NCI-H69 (cell line): ENCODE measurements at regions not wholly inside any gene's neighbourhood (a gene's known extent, or its start where the extent isn't known, plus 50 kb on each side); places are given as distances from the start of the nearest gene placed in this dataset.
"Not testable (repeated sequence)": the region's sequence is repeated elsewhere in the genome, so short reads cannot be mapped to it uniquely, and the experiment has no call there.

ENCODE experiments used
- DNase-seq: peaks from one replicate; lab custom pipeline; 2025; lab: John Stamatoyannopoulos, UW

DNA sequence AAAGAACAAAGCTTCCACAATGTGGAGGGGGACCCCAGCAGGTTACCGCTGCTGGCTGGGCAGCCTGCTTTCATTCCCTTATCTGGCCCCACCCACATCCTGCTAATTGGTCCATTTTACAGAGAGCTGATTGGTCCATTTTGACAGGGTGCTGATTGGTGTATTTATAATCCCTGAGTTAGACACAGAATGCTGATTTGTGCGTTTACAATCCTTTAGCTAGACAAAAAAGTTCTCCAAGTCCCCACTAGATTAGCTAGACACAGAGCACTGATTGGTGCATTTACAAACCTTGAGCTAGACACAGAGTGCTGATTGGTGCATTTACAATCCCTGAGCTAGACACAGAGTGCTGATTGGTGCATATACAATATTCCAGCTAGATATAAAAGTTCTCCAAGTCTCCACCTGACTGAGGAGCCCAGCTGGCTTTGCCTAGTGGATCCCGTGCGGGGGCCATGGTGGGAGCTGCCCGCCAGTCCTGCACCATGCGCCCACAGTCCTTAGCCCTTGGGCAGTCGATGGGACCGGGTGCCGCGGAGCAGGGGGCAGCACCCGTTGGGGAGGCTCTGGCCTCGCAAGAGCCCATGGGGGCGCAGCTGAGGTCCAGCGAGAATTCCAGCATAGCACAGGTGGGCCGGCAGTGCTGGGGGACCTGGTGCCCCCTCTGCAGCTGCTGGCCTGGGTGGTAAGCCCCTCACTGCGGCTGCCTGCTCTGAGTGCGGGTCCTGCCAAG lies 88.8 kb upstream of the MYLIP start:
- not testable (repeated sequence) for DNase-seq

DNA sequence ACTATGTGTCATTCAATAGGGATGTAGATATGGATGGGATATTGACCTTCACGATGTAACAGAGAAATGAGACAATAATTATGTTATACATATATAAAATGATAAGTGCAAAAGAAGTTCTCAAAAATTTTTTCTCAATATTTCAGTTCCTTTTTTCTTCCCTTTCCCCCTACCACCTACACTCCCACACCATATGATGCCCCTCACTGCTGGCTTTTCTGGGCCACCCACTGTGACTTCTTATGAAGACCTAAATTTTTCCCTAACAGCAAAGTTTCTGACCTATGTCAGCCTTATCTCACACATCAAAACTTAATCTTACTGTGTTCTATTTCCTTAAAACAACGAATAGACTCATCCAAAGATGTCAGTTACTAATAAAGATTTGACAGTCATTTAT lies 89.9 kb upstream of the MYLIP start:
- no peak for DNase-seq

DNA sequence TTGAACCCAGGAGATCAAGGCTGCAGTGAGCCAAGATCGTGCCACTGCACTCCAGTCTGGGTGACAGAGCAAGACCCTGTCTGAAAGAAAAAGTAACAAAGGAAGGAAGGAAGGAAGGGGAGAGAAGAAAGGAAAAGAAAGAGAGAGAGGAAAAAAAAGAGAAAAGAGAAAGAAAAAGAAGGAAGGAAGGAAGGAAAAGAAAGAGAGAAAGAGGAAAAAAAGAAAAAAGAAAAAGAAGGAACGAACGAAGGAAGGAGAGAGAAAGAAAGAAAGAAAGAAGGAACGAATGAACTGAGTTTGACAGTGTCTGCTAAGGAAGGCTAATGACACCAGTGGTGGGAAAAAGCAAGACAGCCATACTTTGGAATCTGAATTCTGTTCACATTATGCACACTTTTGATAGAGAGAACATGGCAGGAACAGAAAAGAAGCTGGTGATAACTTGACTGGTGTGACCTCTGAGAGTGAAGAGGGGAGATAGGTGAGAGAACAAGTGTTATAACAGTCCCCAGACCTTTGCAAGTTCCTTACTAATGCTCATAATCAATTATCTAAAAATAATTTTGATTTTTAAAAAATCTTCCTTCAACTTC lies 93.3 kb upstream of the MYLIP start:
- DNase-seq, result no peak

DNA sequence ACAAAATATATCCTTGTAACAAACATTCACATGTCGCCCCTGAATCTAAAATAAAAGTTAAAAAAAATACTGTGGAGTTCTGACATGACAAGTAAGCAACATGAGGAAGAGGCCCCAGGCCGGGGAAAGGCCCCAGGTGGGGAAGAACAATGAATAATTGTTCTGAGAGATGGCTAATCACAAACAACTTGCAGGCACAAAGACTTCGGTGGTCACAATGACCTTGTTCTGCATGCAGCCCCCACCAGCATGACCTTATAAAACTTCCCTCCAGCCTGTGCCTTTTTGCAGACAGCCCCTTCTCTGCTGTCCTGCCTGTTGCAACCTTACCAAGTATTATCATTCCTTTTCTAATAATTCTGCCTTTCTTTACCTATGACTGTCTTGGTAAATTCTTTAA lies 95.7 kb upstream of the MYLIP start:
- no peak for DNase-seq

DNA sequence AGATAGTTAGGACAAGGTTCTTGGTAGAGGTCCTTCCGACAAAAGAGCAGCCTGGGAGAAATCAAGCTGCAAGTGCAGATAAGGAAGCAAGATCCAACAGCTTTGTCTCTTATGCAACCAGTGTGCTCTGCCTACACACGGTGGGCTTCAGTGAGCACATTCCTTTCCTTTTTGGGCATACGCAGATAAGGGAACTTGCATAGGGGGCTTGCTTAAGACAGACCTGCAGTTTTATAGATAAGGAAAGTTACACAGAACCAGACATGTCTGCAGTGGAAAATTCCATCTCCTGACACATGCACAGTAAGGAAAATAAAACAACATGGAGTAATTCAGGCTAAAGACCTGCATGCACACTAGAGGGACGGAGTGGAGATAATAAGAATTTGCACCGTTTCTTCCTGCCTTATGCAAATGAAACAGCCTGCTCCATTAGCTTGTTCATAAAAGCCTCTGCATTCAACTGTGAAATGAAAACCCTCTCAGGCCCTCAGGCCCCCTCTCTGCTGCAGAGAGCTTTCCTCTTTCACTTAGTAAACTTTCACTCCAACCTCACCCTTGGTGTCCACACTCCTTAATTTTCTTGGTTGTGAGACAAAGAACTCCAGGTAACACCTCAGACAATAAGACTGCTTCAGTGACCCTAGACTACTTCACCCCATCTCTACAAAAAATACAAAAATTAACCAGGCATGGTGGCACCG lies 97.5 kb upstream of the MYLIP start:
- no peak for DNase-seq

DNA sequence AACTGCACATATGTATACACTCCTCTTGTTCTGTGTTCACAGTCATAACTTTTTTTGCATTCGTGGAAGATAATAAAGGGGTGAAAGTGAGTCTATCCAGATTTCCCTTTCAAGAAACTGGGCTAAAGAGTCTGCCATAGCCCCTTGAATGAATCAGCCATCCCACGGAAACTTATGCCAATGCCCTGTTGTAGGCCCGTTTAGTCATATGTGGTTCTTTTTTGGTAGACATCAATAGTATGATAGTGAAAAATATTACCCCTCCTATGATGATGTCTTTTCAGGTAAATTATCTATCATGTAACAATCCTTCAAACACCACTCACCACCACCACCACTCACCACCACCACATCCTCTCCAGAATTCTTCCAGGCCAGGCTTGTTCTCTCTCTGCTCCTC lies 99.9 kb upstream of the MYLIP start:
- no peak for DNase-seq

DNA sequence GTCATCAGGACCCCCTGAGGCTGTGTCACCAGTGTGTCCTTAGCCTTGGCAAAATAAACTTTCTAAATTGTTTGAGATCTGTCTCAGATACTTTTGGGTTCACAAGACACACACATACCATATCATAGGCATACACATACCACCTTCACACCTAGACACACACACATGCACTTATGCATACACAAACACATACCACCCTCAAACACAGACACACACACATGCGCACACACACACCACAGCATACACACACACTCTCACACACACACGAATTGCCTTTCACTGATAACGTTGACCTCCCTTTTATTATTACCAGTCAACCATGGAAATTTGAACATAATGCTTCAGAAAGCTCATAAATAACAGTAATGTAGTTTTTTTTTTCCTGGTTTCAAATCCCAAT lies 108.6 kb upstream of the MYLIP start:
- no peak for DNase-seq

DNA sequence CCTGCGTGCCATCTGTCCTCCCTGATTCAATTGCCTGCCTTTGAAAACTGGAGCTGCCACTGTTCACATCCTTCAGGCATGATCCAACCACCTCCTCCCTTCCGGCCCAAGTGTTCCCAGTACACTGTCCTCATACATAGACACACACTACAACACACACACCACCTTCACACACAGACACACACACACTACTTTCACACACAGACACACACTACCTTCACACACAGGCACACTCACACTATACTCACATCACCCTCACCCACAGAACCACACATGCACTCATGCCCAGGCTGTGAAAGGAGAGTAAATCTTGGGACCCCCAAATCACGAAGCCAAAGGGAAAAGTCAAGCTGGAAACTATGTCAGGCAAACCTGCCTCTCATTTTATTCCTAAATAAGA lies 109.4 kb upstream of the MYLIP start:
- DNase-seq, result peak; percentile 41

DNA sequence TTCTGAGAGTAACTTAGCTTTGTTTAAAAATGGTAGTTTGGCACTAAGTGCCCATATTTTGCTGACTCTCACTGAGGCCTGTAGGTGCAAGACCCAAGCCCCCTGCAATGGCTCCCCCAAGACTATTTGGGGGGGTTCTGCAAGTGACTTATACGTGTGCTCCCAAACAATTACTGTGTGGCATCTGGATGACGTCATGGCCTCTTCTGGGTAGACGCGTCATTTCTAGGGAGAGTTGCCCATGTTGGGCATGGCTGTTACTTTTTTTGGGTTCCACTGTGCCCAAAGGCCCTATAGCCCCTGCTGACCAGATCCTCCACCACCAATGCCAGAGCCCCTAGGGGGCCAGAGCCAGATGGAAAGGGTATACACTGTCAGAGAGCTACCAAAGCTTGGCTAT lies 110.3 kb upstream of the MYLIP start:
- DNase-seq, result no peak

DNA sequence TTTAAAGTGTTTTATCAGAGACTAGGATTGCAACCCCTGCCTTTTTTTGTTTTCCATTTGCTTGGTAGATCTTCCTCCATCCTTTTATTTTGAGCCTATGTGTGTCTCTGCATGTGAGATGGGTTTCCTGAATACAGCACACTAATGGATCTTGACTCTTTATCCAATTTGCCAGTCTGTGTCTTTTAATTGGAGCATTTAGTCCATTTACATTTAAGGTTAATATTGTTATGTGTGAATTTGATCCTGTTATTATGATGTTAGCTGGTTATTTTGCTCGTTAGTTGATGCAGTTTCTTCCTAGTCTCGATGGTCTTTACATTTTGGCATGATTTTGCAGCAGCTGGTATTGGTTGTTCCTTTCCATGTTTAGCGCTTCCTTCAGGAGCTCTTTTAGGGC lies 114.6 kb upstream of the MYLIP start:
- not testable (repeated sequence) for DNase-seq

DNA sequence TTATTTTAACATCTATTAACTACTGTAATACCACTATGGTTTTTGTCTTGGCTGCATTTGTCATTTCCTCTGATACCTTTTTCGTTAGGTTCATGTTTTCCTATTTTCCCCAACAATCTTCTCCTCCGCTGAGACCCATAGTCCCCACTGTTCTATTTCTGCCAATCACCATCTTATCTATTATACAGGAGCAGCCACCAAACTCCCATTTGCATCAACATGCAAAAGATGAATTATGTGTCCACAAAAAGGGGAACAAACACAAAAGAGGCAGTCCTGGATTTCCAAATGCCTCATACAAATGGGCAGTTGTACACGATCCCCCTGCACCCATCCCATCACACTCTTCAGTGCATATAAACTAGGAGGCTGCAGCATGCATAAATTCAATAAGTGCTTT lies 121.7 kb upstream of the MYLIP start:
- DNase-seq, result no peak

DNA sequence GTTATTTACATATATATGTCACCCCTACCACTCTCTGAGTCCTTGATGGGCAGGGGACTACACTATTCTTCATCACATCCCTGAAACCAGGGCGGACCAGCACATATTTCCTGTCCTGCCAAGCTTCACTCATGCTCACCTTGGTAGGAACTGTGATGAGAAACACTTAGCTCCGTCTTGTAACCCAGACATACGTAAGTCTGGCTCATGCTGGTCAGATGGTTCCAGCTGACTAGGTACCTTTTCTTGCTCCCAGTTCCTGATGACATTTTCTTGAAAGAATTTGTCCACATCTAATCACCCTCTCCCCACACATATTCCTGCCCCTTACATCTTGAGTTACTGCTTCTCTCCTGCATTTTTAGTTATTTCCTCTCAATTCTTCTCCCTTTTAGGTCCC lies 122.2 kb upstream of the MYLIP start:
- DNase-seq, result no peak

DNA sequence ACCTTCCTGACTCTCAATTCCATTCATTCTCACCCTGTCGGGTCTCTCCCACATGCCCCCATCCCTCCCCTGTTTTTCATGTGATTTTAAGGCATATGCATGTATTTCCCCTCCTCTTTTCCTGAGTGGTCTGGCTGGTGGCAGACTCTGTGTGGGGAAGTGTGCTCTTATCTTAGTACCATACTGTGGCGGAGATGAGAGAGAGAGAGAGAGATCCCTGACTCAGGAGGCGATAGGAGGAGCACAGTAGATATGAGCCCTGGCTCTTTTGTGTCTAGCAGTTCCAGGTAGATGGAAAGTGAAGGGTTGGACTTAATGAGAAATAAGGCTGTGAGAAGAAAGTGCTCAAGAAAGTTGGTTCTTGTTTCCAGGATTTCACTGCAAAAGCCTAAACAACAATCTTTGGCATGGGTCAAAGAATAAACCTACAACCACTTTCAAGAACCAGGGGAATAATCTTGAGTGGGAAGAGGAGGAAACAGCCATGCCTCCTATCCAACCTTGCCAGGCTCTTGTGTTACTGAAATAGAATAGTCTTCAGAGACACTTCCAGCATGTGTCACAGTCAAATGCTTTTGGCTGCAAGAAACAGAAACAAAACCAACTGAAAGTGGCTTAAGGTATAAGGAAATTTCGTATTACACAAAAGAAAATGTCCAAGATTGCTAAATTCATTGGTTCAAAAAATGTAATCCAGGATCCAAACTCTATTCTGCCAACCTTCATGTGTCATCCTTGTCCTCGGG lies 123.8 kb upstream of the MYLIP start:
- no peak for DNase-seq

DNA sequence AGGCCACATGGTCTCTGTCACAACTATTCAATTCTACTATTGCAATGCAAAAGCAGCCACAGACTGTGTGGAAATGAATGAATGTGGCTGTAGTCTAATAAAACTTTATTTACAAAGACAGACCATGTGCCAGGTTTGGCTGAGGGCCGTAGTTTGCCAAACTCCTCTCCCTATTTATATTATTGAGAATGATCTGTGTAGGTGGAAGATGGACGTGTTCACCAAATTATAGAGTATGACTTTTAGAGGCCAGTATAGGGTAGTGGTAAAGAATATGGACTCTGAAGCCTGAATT lies 125.7 kb upstream of the MYLIP start:
- no peak for DNase-seq

DNA sequence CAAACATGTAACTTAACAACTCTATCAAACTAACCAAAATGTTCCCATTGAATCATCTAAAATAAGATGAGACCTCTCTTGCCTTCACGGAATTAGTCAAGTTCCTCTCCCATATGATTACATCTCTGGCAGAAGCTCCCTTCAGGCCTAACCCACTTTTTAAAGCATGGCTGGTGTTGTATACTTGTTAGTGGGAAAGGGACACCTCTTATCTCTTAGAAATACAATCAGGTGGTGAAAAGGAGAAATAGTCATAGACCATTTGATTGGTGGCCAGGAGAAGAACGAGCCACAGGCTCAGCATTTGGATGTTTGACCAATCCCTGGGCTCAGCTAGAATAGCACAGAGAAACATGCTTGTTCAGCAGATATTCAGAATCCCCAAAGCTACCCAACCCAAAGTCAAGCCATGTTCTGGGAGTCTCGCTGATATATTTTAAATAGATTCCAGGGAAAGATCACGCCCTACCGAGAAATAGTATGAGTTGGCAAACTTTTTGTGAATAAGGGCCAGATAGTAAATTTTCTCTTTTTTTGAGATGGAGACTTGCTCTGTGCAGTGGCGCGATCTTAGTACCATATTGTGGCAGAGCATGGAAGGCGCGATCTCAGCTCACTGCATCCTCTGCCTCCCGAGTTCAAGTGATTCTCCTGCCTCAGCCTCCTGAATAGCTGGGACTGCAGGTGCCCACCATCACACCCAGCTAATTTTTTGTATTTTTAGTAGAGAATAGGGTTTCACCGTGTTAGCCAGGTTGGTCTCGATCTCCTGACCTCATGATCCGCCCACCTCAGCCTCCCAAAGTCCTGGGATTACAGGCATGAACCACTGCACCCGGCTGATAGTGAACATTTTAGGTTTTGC lies 126.3 kb upstream of the MYLIP start:
- no peak for DNase-seq

DNA sequence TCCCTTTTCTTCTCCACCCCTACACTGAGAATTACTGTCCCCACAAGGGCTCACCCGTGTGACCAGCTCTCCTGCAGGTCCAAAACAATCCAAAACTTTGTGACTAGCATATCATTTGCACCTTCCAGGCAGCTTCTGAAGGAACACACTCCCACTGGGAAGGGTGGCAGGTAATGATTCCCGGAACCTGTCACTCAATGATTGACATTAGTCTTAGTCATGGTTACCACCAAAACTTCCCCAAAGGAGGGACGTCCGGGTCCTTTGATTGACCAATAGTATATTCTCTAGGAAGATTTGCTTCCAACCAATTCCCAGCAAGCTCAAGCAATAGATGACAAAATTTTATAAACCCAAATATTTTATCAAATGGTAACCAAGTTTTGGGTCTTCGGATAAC lies 127.7 kb upstream of the MYLIP start:
- no peak for DNase-seq

DNA sequence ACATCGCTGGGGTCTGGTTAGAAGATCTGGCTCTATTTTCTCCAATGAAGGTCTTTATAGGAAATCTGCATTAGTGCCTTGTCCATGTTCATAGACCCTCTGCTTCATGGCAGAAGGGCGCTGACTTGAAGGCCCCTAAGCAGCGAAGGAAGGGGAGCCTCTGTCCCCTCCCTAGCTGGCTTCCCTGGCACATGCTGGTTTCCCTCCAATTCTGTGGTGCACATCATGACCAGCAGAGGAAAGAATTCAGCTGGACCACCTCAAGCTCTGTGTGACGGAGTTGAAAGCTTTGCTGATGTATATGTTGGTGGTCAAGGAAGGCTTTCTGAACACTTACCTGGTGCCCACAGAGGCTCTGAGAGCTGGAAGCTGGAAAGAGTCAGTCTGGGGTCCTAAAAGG lies 129.7 kb upstream of the MYLIP start:
- DNase-seq, result no peak

DNA sequence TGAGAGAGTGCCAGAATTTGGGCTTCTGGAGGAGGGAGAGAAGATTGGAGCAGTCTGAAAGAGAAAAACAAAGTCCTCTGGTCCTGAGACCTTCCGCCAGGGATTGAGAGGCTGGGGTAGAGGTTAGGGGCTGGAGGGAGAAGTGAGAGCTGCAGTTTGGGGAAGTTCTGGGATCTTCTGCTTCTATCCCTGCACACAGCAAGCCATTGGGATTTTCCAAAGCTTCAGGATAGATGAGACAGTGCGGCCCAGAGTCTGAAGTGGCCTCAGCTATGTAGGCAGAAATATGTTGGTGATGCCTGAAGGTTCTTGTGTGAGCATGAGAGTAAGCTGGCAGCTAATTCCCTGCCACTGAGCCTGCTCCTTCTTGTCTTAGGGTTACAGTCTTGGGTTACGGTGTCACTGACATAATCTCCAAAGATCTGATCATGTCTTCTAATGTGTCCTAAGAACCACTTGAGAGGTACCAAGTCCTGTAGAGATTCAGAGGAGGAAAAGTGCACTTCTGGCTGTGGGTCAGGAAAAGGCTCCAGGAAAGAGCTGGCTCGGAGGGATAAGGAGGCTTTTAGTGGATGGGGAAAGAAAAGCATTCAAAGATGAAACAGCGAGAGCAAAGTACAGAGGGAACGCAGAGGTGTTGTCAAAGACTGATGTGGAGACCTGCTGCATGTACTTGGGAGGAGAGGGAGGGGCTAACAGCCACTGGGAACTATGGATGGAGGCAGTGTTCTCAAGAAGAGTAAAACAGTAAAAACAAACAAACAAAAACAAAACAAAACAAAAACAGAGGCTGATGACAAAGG lies 131.1 kb upstream of the MYLIP start:
- no peak for DNase-seq

DNA sequence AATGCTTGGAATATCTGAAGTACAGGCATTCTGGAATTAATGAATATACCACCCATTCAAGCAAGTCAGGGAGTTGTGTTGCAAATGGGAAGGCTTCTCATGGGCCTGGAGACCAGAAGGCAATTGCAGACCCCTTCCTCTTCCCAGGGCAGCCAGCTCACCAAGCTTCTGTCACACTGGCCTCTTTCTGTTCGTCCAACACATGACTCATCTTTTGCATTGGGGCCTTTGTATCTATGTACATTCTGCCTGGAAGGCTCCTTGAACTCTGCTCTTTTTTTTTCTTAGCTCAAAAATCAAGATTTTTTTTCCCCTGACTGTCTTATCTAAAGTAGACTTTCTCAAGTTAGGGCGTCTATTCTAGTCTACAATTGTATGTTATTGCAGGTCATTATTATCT lies 132.9 kb upstream of the MYLIP start:
- DNase-seq, result no peak

DNA sequence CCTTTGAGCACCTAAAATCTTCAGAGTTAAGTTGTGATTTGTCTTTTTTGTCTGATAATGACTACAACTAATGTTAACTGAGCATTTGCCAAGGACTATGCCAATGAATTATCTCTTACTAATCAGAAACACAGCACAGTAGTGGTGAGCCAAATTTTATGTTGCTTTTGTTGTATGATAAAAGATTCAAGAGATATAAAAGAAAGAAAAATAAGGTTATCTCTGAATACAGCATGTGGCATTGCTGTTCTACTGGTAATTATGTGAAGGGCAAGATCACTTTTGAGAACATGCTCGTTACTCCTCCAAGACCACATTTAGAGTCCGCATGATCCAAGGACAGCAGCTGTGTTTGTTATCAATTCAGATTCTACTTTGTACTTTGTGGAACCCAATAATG lies 133.4 kb upstream of the MYLIP start:
- no peak for DNase-seq

DNA sequence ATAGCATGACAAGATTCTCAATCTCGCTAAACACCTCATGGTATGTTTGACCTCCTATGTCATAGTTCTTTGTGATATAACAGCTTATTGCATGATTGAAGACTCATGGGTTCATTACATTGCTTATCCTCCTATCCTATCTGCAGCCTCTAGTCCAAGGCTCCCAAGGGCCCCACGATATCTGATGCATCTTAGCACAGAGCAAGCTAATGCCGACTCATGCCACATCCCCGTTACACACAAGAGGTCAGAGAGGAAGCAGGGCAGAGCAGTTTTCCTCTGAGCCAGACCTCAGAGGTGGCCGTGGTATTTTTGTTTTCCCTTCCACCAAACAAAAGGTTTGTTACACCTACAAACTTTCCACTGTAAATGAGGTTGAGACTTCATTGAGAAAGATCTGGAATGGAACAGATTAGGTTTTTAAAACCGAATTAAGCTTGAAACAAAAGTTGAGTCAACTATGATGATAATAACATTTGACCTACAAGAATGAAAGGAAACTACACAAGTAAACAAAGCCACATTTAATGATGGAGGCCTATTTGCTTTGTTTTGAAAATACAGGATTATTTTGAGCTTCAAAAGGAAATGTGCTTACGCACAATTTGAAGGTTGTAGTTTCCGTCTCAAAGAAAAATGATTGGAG lies 133.9 kb upstream of the MYLIP start:
- no peak for DNase-seq
